ENCODE measurements at regions not wholly inside any gene's neighbourhood (a gene's known extent, or its start where the extent isn't known, plus 50 kb on each side); places are given as distances from the start of the nearest gene placed in this dataset.

GRCh38 chrX:40511258-40511657, 69.5 kb upstream of the ATP6AP2 start:
- H3K4me3 ChIP-seq (ENCODE audit: low read length): no peak overlapping the region

GRCh38 chrX:40508560-40508959, 72.2 kb upstream of the ATP6AP2 start:
- Histone ChIP-seq H3K9me3 (ENCODE audit: control insufficient read depth, low read length) (no peaks in the 10 kb centered on the region), H3K9ac (ENCODE audit: extremely low read depth, low read length, poor library complexity, severe bottlenecking) (no peak overlapping the region), H3K4me1 (ENCODE audit: control insufficient read depth, insufficient read depth, low read length) (no peaks in the 10 kb centered on the region), H3K4me3 (ENCODE audit: low read length) (no peak overlapping the region), H3K36me3 (ENCODE audit: control insufficient read depth, insufficient read depth, low read length) (no peaks in the 10 kb centered on the region), H3K27ac (ENCODE audit: low read depth, low read length) (no peak overlapping the region), H3K27me3 (ENCODE audit: control insufficient read depth, insufficient read depth, low read length, poor library complexity, severe bottlenecking) (no peaks in the 10 kb centered on the region)
- H3K27me3 Mint-ChIP-seq (ENCODE audit: insufficient read depth): peaks cover 1% of the 10 kb centered on the region
- no peak overlapping the region for H3K4me3 Mint-ChIP-seq
- no peak for DNase-seq
- no peak overlapping the region for H3K27ac Mint-ChIP-seq
- peaks cover 3% of the 10 kb centered on the region for H3K4me1 Mint-ChIP-seq
- TF ChIP-seq, protein P1, sequence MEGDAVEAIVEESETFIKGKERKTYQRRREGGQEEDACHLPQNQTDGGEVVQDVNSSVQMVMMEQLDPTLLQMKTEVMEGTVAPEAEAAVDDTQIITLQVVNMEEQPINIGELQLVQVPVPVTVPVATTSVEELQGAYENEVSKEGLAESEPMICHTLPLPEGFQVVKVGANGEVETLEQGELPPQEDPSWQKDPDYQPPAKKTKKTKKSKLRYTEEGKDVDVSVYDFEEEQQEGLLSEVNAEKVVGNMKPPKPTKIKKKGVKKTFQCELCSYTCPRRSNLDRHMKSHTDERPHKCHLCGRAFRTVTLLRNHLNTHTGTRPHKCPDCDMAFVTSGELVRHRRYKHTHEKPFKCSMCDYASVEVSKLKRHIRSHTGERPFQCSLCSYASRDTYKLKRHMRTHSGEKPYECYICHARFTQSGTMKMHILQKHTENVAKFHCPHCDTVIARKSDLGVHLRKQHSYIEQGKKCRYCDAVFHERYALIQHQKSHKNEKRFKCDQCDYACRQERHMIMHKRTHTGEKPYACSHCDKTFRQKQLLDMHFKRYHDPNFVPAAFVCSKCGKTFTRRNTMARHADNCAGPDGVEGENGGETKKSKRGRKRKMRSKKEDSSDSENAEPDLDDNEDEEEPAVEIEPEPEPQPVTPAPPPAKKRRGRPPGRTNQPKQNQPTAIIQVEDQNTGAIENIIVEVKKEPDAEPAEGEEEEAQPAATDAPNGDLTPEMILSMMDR (conservative IDR thresholded peaks at IDR 0.05): no peak
- 87 to 100% methylated on average over 1 to 8 of the region's 8 CpGs for WGBS, 2 experiments (ENCODE audit: insufficient coverage in 1 of 2, insufficient read length in 1 of 2)
- no peaks in the 10 kb centered on the region for H3K36me3 Mint-ChIP-seq (ENCODE audit: low read depth)
- H3K9me3 Mint-ChIP-seq: peaks cover 49% of the 10 kb centered on the region

More at GRCh38 chrX:40511258-40511657, 69.5 kb upstream of the ATP6AP2 start:
- Histone ChIP-seq H3K27ac (ENCODE audit: low read depth, low read length) (no peak overlapping the region), H3K27me3 (ENCODE audit: control insufficient read depth, insufficient read depth, low read length, poor library complexity, severe bottlenecking) (no peaks in the 10 kb centered on the region), H3K4me1 (ENCODE audit: control insufficient read depth, insufficient read depth, low read length) (no peaks in the 10 kb centered on the region), H3K9me3 (ENCODE audit: control insufficient read depth, low read length) (no peaks in the 10 kb centered on the region), H3K36me3 (ENCODE audit: control insufficient read depth, insufficient read depth, low read length) (no peaks in the 10 kb centered on the region), H3K9ac (ENCODE audit: extremely low read depth, low read length, poor library complexity, severe bottlenecking) (no peak overlapping the region)
- H3K27me3 Mint-ChIP-seq (ENCODE audit: insufficient read depth): peaks cover 3% of the 10 kb centered on the region
- peaks cover 3% of the 10 kb centered on the region for H3K4me1 Mint-ChIP-seq
- H3K9me3 Mint-ChIP-seq: peaks cover 54% of the 10 kb centered on the region
- 96 to 100% methylated on average over 2 to 7 of the region's 7 CpGs for WGBS, 2 experiments (ENCODE audit: insufficient coverage in 1 of 2, insufficient read length in 1 of 2)
- no peak overlapping the region for H3K4me3 Mint-ChIP-seq
- H3K36me3 Mint-ChIP-seq (ENCODE audit: low read depth): no peaks in the 10 kb centered on the region
- TF ChIP-seq, protein P1 (conservative IDR thresholded peaks at IDR 0.05): no peak
- H3K27ac Mint-ChIP-seq: no peak overlapping the region
- DNase-seq: no peak

- no peak overlapping the region for H3K27ac Mint-ChIP-seq
- H3K27me3 ChIP-seq (ENCODE audit: control insufficient read depth, insufficient read depth, low read length, poor library complexity, severe bottlenecking): no peaks in the 10 kb centered on the region
These were observed 74.4 kb upstream of the ATP6AP2 start for GRCh38 chrX:40506201-40506985.

More at GRCh38 chrX:40506201-40506985, 74.4 kb upstream of the ATP6AP2 start:
- Mint-ChIP-seq H3K27me3 (ENCODE audit: insufficient read depth) (peaks cover 1% of the 10 kb centered on the region), H3K4me3 (no peak overlapping the region), H3K4me1 (peaks cover 3% of the 10 kb centered on the region), H3K36me3 (ENCODE audit: low read depth) (no peaks in the 10 kb centered on the region), H3K9me3 (peaks cover 48% of the 10 kb centered on the region)
- H3K4me3 ChIP-seq (ENCODE audit: low read length): no peak overlapping the region
- DNase-seq: no peak
- H3K9ac ChIP-seq (ENCODE audit: extremely low read depth, low read length, poor library complexity, severe bottlenecking): no peak overlapping the region
- no peak overlapping the region for H3K27ac ChIP-seq (ENCODE audit: low read depth, low read length)
- 82 to 92% methylated on average over 2 to 7 of the region's 7 CpGs for WGBS, 2 experiments (ENCODE audit: insufficient coverage in 1 of 2, insufficient read length in 1 of 2)
- H3K9me3 ChIP-seq (ENCODE audit: control insufficient read depth, low read length): no peaks in the 10 kb centered on the region
- H3K36me3 ChIP-seq (ENCODE audit: control insufficient read depth, insufficient read depth, low read length): no peaks in the 10 kb centered on the region
- no peaks in the 10 kb centered on the region for H3K4me1 ChIP-seq (ENCODE audit: control insufficient read depth, insufficient read depth, low read length)
- TF ChIP-seq, protein P1 (conservative IDR thresholded peaks at IDR 0.05): no peak

Measured in endodermal cell (in vitro differentiated cells).